GM10266 (cell line): ENCODE measurements at regions not wholly inside any gene's neighbourhood (a gene's known extent, or its start where the extent isn't known, plus 50 kb on each side); places are given as distances from the start of the nearest gene placed in this dataset.

ENCODE experiments used
- DNase-seq: peaks from one replicate; pipeline ENCODE4 v3.0.0; 2012; ENCODE audit errors: extremely low spot score
- CTCF ChIP-seq: IDR thresholded peaks from 2 replicates; pipeline ENCODE4 v1.5.1; 2012; ENCODE audit warnings: mild to moderate bottlenecking, low read depth; ENCODE audit not compliant: control insufficient read depth, insufficient read depth; ENCODE audit errors: missing control alignments

- no peak for TF ChIP-seq CTCF
- no peak for DNase-seq
Measured at GRCh38 chr15:46676233-46677206, 1040.8 kb upstream of the SEMA6D start.

GRCh38 chr15:46677491-46677890 is 1039.8 kb upstream of the SEMA6D start:
- DNase-seq: no peak
- no peak for TF ChIP-seq CTCF

GRCh38 chr15:46681901-46682300 is 1035.4 kb upstream of the SEMA6D start:
- no peak for TF ChIP-seq CTCF
- DNase-seq: no peak

GRCh38 chr15:46682969-46683791 is 1034.1 kb upstream of the SEMA6D start:
- no peak for DNase-seq
- TF ChIP-seq CTCF: no peak

GRCh38 chr15:46685096-46685495 is 1032.2 kb upstream of the SEMA6D start:
- TF ChIP-seq CTCF: no peak

GRCh38 chr15:46685681-46686080 is 1031.6 kb upstream of the SEMA6D start:
- no peak for DNase-seq
- no peak for TF ChIP-seq CTCF

More at GRCh38 chr15:46685096-46685495, 1032.2 kb upstream of the SEMA6D start:
- no peak for DNase-seq
